Rectal smooth muscle tissue (tissue), 1 donor: ENCODE measurements at regions not wholly inside any gene's neighbourhood (a gene's known extent, or its start where the extent isn't known, plus 50 kb on each side); places are given as distances from the start of the nearest gene placed in this dataset.

Source experiments
- H3K27ac ChIP-seq: one replicate; pipeline ENCODE4 v1.7.0; 2013; ENCODE audit warnings: low read depth, low read length, inconsistent platforms
- H3K27me3 ChIP-seq: one replicate; pipeline ENCODE4 v1.7.0; 2013; ENCODE audit warnings: low read length; ENCODE audit not compliant: control insufficient read depth, insufficient read depth
- H3K36me3 ChIP-seq: one replicate; pipeline ENCODE4 v1.7.0; 2013; ENCODE audit warnings: low read length; ENCODE audit not compliant: control insufficient read depth, insufficient read depth
- H3K4me1 ChIP-seq: one replicate; pipeline ENCODE4 v1.7.0; 2013; ENCODE audit warnings: low read length; ENCODE audit not compliant: control insufficient read depth, insufficient read depth
- H3K4me3 ChIP-seq: one replicate; pipeline ENCODE4 v1.7.0; 2013; ENCODE audit warnings: low read length
- H3K9ac ChIP-seq: one replicate; pipeline ENCODE4 v1.7.0; 2013; ENCODE audit warnings: low read length

DNA sequence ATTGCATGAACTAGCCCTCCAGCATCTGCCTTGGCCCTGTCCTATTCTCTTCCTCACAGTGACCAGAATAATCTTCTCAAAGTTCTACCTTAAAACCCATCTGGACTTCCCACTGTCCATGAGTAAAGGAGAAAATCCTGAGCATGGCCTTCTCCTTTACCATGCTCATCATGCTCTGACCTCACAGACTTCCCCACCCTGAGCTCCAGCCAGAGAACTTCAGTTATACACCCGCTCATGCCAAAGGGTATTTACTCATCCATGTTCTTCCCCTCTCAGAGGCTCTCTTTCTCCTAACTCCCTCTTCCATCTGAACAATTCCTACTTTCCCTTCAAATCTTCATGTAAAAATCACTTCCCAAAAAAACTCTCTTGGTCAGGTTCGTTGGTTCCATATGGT lies 188.4 kb downstream of the SETD4 start:
- H3K4me3 ChIP-seq, result no peak overlapping the region
- no peaks in the 10 kb centered on the region for H3K36me3 ChIP-seq
- H3K27me3 ChIP-seq, result no peaks in the 10 kb centered on the region
- H3K4me1 ChIP-seq, result no peaks in the 10 kb centered on the region
- no peak overlapping the region for H3K9ac ChIP-seq
- H3K27ac ChIP-seq, result no peak overlapping the region

DNA sequence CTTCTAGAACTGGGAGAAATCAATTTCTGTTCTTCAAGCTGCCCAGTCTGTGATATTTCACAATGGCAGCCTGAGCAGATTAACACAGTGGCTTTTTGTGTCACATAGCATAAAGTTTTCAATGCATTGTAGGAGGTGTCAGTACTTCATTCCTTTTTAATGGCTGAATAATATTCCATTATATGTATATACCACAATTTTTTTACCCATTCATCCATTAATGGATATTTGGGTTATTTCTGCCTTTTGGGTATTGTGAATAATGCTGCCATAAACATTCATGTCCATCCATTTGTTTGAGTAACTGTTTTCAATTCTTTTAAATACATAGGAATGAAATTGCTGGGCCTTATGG lies 191.5 kb downstream of the SETD4 start:
- no peak overlapping the region for H3K27ac ChIP-seq
- H3K36me3 ChIP-seq, result no peaks in the 10 kb centered on the region
- H3K27me3 ChIP-seq, result no peaks in the 10 kb centered on the region
- H3K4me1 ChIP-seq, result no peaks in the 10 kb centered on the region
- no peak overlapping the region for H3K9ac ChIP-seq
- H3K4me3 ChIP-seq, result no peak overlapping the region

DNA sequence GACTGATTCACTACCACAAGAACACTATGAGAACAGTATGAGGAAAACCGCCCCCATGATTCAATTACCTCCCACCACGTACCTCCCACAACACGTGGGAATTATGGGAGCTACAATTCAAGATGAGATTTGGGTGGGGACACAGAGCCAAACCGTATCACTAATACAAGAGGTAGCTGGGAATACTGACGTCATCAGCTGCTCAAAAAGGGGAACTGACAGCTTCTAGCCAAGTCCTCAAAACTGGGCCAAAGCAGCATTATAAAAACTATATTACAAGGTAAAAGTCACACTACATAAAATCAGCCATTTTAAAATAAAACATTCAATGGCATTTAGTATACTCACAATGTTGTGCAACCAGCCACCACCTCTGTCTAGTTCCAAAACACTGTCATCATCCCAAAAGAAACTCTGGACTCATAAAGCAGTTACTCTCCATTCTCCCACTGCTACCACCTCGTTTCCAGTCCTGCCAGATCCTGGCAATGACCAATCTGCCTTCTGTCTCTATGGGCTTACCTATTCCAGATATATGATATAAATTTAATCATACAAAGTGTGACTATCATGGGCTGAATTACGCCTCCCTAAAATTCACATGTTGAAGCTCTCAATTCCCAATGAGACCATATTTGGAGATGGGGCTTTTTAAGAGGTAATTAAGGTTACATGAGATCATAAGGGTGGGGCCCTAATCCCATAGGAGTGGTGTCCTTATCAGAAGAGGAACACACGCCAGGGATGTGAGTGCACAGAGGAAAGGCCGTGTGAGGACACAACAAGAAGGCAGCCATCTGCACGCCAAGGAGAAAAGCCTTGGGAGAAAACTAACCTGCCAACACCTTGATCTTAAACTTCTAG lies 192.1 kb downstream of the SETD4 start:
- no peak overlapping the region for H3K4me3 ChIP-seq
- H3K4me1 ChIP-seq, result no peaks in the 10 kb centered on the region
- no peaks in the 10 kb centered on the region for H3K27me3 ChIP-seq
- H3K36me3 ChIP-seq, result no peaks in the 10 kb centered on the region
- no peak overlapping the region for H3K27ac ChIP-seq
- H3K9ac ChIP-seq, result no peak overlapping the region

DNA sequence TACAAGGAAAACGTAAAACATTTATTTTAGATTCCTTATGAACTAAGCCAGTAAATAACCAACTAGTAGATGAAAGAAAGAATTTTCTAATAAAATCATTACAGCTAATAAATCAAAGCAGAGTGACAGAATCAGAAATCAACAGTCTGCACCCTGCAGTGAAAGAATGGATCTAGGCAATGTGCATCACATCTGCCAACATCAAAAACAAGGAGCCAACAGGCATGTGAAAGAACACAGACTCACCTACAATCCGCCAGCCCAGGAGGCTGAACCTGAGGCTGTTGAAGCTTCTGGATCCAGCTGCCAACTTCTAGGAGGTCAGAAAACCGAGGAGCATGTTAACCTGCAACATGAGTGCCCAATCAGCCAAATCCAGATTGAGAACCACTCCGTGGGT lies 196.3 kb downstream of the SETD4 start:
- no peaks in the 10 kb centered on the region for H3K36me3 ChIP-seq
- no peaks in the 10 kb centered on the region for H3K27me3 ChIP-seq
- H3K27ac ChIP-seq, result no peak overlapping the region
- H3K4me1 ChIP-seq, result no peaks in the 10 kb centered on the region
- H3K4me3 ChIP-seq, result no peak overlapping the region
- no peak overlapping the region for H3K9ac ChIP-seq

DNA sequence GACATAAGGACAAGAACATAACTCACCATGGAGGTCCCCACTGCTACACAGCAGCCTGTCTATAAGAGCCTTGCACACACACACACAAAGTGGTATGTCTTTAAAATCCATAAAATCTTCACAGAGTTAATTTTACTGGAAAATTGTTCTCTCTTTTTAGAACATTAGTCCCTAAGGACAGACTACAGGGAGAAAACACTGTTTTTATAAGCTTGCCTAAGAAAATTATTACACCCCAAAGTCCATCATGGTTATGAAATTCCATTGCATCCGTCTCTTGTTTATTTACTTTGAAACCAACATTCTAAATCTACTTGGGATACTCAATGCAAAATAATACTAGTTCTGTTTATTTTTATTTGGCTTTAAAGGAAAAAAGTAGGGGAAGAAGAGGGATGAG lies 197.4 kb downstream of the SETD4 start:
- H3K27ac ChIP-seq, result no peak overlapping the region
- H3K4me3 ChIP-seq, result no peak overlapping the region
- no peaks in the 10 kb centered on the region for H3K36me3 ChIP-seq
- H3K4me1 ChIP-seq, result no peaks in the 10 kb centered on the region
- no peak overlapping the region for H3K9ac ChIP-seq
- no peaks in the 10 kb centered on the region for H3K27me3 ChIP-seq

DNA sequence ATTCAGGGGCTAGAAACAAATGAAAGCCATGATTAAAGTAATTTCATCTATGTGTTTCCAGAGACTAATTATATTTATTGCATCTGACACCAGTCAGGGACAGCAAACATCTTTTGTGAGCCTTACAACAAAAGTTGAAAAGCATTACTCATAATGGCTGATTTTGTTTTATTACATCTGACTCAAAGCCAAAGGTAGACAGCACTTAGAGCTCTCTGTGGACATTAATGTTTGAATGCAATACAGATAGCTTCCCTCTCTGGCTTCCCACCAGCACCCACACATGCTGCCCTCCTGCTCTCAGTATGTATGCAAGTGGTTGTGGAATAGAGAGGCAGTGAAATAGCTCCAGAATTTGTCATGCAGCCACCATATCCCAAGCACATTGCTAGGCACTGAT lies 198.7 kb downstream of the SETD4 start:
- Histone ChIP-seq H3K27ac (no peak overlapping the region), H3K4me1 (no peaks in the 10 kb centered on the region), H3K36me3 (no peaks in the 10 kb centered on the region), H3K9ac (no peak overlapping the region), H3K27me3 (no peaks in the 10 kb centered on the region), H3K4me3 (no peak overlapping the region)

DNA sequence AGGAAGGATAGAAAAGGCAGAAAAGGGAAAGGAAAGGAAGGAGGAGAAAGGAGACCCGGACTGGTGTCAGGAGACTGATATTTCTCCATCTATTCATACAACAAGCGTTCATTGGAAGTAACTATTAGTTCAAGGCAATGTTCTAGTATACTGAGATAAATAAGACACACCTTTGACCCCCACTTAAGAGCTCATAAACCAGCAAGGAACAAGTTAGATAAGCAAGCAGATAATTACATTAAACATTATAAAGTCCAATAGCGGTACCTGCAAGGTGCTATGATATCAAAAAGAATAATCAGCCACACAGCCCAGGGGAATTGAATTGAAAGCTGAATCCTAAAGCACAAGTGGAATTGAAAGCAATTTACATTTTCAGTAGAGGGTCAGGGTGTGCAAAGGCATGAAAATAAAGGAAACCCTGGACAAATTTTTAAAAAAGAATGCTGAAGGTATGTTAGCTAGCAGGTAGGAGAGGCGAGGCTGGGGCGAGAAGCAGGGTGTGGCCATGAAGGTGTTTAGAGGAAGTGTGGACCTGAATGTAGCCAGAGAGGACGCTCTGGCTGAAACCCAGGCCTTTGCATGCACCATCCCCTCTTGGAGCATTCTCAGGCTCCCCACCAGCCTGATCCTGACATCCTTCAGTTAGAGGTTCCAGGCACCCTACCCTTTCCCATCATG lies 200.0 kb downstream of the SETD4 start:
- H3K27ac ChIP-seq, result no peak overlapping the region
- H3K9ac ChIP-seq, result no peak overlapping the region
- H3K27me3 ChIP-seq, result no peaks in the 10 kb centered on the region
- no peaks in the 10 kb centered on the region for H3K4me1 ChIP-seq
- H3K36me3 ChIP-seq, result no peaks in the 10 kb centered on the region
- no peak overlapping the region for H3K4me3 ChIP-seq

DNA sequence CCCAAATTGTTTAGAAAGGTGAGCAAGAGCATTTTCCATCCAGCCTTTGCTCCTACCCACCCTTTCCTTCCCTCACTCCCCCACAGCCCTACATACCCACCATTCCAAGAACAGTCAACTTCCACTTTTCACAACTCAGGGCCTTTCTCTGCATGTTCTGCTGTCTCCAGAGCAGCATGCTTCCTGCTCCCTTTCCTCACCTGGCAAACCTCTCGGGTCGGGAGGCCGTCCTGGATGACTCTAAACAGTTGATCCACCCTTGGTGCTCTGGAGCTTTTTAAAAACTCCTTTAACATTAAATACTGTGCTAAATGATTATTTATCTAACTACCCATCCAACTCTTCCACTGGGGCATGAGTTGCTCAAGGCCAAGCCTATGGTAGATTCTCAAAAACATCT lies 200.6 kb downstream of the SETD4 start:
- H3K27me3 ChIP-seq, result no peaks in the 10 kb centered on the region
- no peak overlapping the region for H3K4me3 ChIP-seq
- no peaks in the 10 kb centered on the region for H3K4me1 ChIP-seq
- H3K27ac ChIP-seq, result no peak overlapping the region
- no peak overlapping the region for H3K9ac ChIP-seq
- H3K36me3 ChIP-seq, result no peaks in the 10 kb centered on the region

DNA sequence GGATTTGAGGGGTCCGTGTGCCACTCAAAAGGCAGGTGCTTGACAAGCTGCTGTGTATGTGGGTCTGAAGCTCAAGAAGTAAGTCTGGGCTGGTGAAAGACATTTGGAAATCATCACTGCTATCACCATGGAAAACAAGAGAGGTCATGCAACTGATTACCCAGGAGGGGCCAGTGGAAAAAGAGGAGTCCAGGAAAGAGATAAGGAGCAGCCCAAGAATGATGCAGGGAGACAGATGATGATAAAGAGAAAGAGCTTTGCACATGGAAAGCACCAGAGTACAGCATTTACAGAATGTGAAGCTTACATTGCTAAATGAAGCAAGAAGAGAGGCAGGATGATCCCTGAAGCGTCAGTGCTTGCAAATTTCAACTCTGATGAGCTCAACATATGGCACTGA lies 203.2 kb downstream of the SETD4 start:
- Histone ChIP-seq H3K27me3 (no peaks in the 10 kb centered on the region), H3K36me3 (no peaks in the 10 kb centered on the region), H3K4me1 (no peaks in the 10 kb centered on the region), H3K27ac (no peak overlapping the region), H3K4me3 (no peak overlapping the region), H3K9ac (no peak overlapping the region)

DNA sequence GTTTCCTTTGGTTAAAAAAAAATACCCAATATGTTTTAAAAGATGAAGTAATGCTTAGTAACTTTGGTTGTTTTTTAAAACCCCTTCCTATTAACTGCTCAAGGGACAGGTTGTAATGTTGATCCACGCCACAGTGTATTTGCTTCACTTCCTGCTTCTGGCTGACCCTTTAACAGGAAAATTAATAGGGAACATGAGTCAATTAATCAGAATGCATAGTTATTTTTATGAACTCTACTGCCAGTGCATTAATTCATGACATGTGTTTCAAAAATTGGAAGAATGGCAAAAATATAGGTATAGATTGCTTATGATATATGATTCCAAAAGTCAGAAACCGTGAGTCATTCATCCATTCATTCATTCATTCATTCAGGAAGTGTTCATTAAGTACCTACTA lies 204.8 kb downstream of the SETD4 start:
- no peaks in the 10 kb centered on the region for H3K27me3 ChIP-seq
- no peak overlapping the region for H3K27ac ChIP-seq
- H3K9ac ChIP-seq, result no peak overlapping the region
- no peaks in the 10 kb centered on the region for H3K36me3 ChIP-seq
- H3K4me3 ChIP-seq, result no peak overlapping the region
- H3K4me1 ChIP-seq, result no peaks in the 10 kb centered on the region

DNA sequence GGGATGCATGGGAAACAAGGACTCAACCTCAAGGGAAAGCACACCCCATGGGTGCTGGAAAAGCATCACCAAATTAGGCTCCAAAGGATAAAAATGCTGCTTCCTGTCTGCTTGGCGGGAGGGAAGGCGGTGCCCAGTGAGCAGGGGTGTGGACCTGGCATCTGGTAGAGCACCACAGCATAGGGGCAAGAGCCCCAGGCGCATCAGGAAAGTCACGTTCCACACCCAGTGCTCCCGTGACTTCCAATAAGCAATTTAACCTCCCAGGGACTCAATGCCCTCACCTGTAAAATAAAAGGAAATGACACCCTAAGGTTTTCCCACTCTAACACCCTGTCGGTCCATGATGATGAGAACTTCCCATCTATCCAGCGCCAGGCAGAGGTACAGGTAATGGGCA lies 206.0 kb downstream of the SETD4 start:
- no peak overlapping the region for H3K27ac ChIP-seq
- H3K27me3 ChIP-seq, result no peaks in the 10 kb centered on the region
- no peaks in the 10 kb centered on the region for H3K36me3 ChIP-seq
- H3K4me1 ChIP-seq, result no peaks in the 10 kb centered on the region
- no peak overlapping the region for H3K9ac ChIP-seq
- no peak overlapping the region for H3K4me3 ChIP-seq

DNA sequence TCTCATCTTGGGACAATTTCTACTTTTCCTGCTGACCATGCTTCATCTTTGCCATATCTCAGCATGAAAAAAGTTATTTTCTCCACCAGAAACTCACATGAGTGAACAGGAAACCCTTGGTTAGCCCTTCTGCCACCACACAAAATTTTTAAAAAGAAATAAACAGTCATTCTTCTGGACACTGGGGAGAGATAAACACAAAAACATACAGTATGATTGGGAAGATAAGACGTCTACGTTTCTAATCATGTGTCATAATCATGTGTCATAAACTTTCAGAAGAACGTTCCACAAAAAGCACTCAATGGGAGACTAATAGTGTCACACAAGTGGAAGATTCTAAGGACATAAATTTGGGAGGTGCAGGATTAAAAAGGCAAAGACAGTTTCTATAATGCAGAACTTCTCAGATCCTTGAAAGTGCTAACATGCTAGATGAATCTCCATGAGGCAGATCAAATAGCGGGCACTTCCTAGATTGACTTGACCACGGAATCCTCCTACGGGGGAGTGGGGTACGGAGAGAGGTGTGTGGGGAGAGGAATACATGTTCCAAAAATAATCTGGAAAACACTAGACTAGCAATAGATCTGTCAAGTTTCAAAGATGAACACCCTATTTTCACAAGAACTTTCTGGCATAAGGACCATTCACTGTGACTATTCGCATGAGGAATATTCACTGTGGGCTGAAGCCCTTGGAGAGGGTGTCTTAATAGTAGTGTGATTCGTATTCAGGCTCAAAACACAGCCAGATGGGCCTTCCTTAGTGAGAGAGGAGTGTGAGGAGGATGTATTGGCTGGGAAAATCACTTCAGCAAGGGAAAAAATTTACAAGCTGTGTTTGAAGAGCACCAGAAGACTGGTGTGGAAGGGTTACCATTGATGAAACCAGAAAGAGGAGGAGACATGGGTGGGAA lies 206.7 kb downstream of the SETD4 start:
- no peak overlapping the region for H3K27ac ChIP-seq
- H3K4me1 ChIP-seq, result no peaks in the 10 kb centered on the region
- no peak overlapping the region for H3K9ac ChIP-seq
- no peaks in the 10 kb centered on the region for H3K36me3 ChIP-seq
- H3K4me3 ChIP-seq, result no peak overlapping the region
- no peaks in the 10 kb centered on the region for H3K27me3 ChIP-seq
